Activated T-helper 1 cell treated with anti-CD3 and anti-CD28 coated beads, Interleukin-2, amount 50 U/mL, for 16 hours (primary cell): ENCODE measurements at regions not wholly inside any gene's neighbourhood (a gene's known extent, or its start where the extent isn't known, plus 50 kb on each side); places are given as distances from the start of the nearest gene placed in this dataset.

Experiments used
- DNase-seq, 2 donors: peaks; one replicate each; pipeline ENCODE4 v3.0.0-alpha.2; 2020; ENCODE audit warnings: low read depth in 1 of 2, low spot score in 1 of 2

DNA sequence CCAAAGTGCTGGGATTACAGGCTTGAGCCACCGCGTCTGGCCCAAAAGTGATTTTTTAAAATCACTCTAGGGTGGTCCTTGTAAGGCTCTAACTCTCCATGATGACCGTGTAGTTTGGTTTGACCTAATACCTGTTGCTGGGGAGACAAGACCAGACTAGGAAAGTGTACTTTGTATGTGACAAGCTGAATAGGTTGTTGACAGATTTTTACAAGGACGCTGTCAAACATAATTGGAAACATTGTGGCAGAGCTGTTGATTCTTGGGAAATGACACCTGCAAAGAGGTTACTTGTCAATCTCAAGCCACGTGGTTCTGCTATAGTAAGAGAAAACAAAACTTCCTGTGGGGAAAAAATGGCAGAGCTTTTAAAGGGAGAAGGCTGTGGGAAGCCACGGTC lies 802.4 kb upstream of the HS3ST1 start:
- no peak for DNase-seq

DNA sequence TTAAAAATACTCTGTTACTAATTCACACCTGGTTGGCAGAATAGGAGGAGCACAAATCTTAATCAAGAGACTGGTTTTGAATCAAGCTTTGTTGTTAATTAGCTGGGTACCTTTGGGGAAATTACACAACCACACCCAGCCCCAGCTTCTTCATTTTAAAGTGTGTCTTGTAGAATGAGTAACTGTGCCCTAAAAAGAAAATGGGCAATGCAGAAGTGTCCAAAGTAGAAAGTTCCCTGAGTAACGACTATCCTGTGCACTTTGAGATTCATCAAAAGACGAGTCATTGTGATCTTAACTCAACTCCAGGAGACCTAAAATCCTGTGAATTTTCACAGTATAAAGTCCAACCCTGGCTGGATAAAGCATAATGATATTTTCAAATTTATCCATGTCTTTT lies 792.3 kb upstream of the HS3ST1 start:
- no peak for DNase-seq

DNA sequence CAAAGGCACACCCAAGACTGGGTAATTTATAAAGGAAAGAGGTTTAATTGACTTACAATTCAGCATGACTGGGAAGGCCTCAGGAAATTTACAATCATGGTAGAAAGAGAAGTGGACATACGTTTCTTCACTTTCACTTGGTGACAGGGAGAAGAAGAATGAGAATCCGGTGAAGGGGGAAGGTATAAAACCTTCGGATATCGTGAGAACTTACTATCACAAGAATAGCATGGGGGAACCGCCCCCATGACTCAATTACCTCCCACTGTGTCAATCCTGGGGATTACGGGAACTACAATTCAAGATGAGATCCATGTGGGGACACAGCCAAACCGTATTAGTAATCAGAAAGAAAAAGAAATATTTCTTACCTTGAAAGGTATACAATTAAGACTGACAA lies 782.9 kb upstream of the HS3ST1 start:
- no peak for DNase-seq

DNA sequence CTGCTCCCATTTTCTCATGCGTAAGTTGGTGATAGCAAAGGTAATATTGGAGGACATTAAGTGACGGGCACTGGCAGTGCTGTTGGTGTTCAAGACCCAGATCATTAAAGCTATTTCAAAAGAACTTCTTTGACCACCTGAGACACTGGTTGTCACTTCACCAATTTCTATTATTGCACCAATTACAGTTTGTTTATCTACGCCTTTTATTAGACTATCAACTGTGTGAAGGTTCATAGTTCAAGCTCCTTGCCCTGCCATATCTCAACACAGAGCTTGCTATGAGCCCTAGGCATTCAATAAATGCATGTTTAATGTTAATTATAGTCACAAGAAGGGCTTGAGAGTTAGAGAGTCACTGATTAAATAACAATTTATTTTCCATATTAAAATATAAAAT lies 778.7 kb upstream of the HS3ST1 start:
- no peak for DNase-seq

DNA sequence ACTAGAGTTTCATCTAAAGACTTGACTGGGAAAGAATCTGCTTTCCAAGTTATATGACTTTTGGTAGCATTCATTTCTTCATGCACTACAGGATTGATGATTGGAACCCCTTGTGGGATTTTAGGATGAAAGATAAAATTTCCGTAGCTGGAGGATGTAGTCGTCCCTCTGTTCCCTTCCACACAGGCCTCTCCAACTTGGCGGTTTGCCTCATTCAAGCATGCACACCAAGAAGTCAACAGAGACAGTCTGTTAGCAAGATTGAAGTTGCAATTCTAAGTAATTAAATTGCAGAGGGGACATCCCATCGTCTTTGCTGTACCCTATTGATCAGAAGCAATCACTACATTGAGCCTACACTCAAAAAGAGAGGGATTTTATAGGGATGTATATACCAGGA lies 777.4 kb upstream of the HS3ST1 start:
- DNase-seq = no peak

DNA sequence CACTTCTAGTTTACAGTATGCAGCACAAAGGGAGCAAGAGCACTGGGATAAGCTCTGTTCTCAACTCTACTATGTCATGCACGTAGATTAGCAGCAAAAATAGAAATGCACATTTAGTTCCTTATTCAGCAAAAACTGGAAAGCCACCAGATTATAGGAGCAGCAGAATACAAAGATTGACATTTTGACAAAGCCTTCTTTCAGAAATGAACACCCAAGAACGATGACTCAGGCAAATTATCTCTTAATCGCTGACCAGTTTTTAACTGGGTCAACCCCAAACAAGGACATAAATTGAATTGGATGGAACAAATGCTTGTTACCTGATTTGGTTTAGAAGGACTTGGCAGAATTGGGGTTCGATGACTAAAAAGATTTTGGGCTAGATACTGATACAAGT lies 775.3 kb upstream of the HS3ST1 start:
- DNase-seq = no peak

DNA sequence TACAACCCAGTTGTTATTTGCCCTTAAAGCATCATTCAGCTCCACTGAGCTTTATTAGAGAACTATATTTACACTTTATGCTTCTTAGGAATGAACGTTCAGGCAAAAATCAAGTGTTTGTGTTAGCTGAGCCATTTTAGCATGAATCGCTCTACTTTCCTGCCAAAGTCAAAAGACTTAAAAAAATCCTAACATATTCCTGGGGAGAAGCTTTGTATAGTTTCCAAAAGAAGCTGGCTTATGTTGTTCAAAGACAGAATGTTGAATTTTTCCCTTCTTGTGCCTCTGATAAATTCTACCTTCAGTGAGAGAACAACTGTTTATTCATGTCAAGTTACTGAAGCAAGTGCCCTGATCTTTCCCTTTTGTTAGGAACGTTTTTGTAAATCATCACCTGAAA lies 771.5 kb upstream of the HS3ST1 start:
- no peak for DNase-seq

DNA sequence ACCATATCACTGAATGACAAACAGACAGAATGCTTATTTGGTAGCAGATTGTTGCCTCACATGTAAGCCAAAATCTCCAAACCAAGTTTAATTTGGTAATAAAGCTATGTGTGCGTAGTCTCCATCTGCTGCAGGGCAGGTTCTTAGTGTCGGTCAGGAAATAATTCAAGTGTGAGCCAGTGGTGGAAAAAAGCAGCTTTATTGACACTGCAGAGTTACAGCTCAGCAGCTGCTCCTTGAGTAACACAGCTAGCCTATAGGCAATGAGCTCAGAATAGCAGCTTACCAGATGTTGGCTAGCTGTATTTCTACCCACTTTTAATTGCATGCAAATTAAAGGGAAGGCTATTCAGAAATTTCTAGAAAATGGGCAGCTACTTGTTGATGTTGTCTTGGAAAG lies 757.8 kb upstream of the HS3ST1 start:
- DNase-seq = no peak

DNA sequence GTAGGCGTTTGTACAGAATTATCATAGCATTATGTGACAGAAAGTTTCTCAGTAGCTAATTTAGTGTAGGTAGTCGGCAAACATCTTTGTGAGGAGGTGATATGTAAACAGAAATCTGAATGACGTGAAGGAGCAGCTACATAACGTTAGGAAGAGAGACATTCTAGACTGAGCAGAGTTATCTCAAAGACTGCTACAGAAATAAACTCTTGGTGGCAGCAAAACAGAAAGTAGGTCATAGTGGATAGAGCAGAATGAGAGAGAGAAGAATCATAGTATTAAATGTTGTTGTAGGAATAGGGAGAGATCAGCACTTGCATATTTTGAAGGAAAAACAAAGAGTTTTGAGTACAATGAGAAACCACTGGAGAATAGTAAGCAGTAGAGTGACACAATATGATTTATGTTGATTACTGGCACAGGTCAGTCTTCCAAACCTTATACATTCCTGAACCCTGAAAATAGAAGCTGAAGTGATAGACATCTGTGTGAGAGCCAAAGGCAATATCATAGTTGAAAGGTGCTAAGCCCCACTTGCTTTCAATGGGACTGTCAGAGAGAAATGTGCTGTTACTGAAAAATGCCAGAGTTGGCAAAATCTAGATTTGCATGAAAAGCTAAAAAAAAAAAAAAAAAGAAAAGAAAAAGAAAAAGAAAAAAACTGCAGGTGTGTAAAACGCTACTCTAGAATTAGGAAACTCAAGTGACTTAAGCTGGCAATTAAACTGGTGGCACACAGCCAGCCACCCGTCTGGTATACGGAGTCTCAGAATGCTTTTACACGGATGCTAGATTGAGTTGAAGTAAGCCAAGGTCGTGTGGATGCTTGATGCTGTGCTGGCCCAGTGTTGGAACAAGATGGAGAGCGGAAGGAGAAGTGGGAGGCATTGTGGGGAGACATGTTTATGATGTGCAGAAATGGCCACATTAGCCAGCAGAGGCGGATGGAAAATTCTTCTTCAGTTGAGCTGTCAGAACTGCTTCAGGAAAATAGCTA lies 750.2 kb upstream of the HS3ST1 start:
- no peak for DNase-seq

DNA sequence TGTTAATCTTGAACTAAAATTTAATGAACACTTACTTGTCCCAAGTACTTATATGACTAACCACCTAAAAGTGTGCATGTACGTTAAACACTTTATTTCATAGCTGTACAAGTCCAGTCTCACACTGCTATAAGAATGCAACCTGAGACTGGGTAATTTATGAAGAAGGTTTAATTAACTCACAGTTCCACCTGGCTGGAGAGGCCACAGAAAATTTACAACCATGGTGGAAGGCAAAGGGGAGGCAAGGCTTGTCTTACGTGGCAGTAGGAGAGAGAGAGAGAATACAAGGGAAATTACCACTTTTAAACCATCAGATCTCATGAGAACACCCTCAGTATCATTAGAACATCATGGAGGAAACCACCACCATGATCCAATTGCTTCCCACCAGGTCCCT lies 748.7 kb upstream of the HS3ST1 start:
- no peak for DNase-seq

DNA sequence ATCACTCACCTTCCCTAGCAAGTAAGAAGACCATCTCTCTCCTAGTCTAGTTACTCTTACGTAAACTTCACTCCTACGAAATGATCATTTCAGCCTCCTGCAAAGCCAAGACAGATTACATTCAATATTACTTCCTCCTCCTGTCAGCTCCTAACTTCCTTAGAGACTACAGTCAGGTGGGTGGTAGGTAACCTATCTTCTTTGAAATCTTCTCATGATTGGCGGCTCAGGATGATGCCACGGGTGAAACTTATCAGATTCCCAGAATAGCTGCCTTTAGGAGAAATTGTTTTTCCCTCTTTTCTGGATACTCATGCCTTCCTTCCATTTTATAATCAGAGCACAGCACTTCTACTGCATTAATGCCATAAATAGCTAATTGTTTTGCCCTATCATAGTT lies 744.8 kb upstream of the HS3ST1 start:
- no peak for DNase-seq

DNA sequence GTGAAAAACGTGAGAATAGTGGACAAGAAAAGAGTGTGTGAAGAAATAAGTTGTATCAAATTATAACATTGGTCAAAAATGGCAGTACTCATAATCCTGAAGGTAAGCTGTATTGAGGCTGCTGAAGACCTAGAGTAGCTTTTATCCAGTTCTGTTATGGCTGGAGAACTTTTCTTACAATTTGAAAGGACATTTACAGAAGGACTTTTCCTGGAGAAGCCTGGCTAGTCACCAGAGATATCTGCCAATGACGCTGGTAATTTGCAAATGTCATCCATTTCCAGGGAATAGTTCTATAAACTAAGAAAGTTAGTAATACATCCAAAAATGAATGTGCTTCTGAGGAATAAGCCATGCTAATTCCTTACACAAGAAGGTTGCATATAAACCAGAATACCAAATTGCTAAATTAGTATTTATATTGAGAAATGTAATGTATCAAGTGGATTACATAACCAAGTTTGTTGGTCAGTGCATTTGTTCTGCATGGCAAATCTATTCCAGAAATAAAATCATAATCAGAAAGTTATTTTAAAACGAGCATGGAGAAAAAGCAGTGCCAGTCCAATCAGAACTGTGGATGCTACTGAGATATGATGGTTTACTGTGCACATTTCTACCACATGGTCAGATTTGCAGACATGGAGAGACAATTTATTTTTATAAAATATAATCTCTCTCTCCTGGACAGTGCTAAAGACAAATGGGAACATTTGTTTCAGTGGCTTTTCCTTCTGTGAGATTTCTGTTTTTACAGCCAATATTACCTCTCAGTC lies 743.7 kb upstream of the HS3ST1 start:
- DNase-seq = no peak

DNA sequence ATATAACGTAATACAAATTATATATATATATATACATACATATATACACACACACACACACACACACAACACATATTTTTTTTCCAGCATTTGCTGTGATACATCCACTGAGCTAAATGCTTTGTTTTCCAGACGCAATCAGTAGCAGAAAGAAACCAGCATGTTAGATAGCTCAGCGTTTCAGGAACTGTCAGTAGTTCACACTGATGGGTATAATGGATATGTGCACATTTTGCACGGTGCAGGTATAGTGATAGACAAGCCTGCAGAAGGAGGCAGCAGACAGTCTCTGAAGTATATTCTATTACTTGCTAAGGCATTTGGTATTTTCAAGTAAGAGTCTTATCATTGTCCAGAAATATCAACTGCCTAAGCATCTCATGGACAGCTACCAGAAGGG lies 741.6 kb upstream of the HS3ST1 start:
- no peak for DNase-seq

DNA sequence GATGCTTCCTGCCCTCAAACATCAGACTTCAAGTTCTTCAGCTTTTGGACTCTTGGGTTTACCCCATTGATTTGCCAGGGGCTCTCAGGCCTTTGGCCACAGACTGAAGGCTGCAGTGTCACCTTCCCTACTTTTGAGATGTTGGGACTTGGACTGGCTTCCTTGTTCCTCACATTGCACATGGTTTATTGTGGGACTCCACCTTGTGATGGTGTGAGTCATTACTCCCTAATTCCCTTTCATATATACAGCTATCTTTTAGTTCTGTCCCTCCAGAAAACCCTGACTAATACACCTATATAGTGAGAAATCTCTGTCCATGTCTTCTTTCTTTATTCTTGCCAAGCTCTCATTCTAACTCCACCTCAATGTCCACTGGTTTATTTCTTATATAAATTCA lies 736.9 kb upstream of the HS3ST1 start:
- no peak for DNase-seq

DNA sequence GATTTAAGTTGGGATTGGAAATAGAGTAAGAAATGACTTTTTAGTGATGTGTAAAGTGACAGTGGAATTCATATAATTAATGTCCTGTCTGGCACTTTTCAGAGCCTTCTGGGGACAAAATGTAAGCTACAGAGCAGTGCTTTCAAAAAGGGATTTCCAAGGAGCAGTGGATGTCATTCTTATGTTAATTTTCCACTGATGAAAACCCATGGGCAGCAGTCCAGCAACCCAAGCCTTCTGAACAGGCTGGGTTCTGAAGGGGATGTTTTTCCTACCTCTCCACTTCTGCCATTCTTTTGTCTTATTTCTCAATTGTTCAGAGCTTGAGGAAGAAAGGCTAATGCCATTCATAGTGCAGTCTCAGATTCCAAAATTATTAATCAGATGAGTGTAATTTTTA lies 717.6 kb upstream of the HS3ST1 start:
- DNase-seq = no peak

DNA sequence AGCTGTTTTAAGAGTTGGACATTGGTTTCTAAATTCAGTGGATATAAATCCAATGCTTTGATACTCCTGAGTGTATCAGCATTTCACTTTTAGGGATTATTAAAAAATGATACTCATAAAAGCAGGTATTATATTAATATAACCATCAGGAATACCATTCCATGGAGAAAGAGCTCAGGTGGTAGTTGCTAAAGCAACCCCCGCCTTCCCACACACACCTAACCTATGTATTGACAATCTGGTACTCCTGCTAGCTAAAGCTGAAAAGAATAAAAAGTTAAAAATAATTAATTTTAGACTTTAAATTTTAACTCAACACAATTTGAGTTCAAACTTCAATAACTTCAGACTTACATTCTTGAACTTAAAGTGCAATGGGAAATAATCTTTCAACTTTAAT lies 717.1 kb upstream of the HS3ST1 start:
- no peak for DNase-seq

DNA sequence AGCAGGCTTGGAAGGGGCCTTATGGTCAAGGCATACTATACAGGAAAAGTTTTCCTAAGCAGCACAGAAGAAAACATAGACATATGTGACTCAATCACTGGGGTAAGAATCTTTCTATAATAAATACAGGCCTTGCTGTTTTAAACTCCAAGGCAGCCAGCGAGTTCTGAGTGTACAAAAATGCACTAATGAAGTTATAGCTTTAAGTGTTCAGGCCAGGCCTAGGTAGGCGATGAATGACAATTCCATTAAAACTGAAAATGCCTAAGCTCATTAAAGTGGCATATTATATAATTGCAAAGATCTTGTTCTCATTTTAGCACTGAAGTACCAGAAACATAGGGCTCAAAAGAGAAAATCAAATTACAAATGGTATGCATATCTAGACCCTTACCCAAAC lies 716.4 kb upstream of the HS3ST1 start:
- DNase-seq = no peak

DNA sequence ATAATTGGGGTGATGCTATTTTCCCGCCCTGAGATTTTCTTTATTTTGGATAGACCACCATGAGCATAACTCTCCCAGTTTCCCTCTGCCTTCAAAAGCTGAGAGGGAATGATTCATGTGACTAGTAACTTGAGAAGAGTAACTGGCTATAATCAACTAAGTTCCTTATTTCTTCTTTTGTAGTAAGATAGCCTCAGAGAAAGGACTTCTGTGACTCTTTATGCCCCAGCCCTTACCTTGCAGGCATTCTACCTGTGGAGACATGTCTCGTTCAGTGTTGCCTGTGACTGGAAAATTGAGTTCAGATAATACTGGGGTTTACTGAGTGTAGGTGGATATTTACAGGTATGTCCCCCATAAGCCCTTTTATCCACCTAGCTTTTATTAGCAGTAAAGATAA lies 715.4 kb upstream of the HS3ST1 start:
- DNase-seq = no peak

DNA sequence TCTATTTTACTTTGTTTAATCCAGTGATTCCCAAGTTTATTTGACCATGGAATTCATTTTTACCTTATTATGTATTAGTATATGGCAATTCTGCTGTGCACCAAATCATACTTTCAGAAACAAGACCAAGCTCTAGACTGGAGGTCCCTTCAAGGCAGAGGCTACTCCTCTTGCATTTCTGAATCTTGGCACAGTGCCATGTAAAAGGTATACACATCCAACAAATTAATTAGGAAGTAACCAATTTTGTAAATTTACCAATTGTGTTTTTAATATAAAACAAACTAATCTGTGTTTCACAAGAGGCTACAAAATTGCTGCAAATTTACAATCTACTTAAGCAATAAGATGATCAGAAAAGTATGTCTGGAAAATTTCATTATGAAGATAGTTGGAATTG lies 712.2 kb upstream of the HS3ST1 start:
- DNase-seq = no peak

DNA sequence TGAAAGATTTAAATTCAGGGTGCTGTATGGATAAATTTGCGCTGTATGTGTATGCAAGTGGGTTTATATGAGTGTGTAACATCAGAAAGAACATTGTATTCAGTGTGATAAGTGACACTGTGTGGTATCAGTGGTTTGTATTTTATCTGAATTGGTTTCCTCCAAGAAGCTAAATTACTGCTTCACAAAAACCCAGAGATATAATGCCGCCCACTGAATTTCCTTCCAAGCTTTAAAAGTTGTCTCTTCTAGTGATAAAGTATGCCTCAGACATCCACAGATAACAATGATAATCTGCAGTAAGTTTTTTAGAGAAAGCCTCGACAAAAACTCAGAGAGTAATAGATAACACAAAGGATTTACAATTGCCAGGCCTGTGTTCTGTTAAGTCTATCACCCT lies 710.6 kb upstream of the HS3ST1 start:
- DNase-seq = no peak

DNA sequence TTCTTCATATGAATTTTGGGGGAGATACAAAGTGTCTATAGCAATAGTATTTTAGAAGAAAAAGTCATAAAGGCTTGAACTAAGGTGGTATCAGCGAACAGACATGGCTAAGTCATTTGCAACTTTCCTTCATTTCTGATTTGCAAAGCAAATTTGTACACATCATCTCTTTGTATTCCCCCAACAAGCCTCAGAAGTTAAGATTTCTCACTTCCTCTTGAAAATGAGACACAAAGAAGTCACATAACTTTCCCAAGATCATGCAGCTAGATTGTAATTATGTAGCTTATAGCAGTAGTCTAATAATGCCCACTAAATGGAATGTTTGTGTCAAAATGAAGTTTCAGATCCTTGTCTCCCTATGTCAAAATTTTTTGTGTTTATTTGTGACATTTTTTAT lies 709.8 kb upstream of the HS3ST1 start:
- DNase-seq = no peak

DNA sequence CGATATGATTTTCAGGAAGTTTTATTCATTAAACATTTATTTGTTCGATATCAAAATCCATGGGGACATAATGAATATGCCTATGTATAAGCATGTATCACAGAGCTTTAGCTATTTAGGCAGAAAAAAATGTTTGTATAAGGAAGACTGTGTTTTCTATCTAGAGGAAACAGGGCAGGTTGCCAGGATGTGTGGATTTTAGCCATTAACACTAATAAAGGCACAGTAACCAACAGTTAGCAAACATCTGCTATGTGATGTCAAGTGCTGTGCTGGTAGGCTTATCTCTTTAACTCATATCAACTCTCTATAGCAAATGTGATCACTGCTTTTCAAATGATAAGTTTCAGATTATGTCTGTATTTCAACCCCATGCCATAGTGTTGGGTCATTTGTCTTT lies 708.9 kb upstream of the HS3ST1 start:
- no peak for DNase-seq
